ENCODE measurements at regions not wholly inside any gene's neighbourhood (a gene's known extent, or its start where the extent isn't known, plus 50 kb on each side); places are given as distances from the start of the nearest gene placed in this dataset.

DNA sequence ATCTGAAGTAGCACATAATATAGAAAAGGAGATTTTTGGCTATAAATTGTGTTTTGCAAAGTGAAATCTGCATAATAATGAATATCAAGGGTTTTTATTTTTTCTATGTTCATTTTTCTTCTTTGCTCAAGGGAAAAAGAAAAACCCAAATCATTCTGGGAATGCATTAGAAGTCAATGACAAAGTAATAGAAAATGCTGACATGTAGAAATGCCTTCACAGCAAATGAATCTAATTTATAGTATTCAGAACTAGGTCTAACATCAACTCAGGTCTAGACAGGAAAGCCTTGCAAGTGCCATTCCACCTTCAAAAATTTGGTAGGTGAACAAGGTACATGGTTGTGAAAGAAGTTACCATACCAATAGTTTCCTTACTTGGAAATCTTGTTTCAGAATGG is 831.5 kb upstream of the CELF4 start:
- Histone ChIP-seq H2AFZ (no peak overlapping the region), H3K79me2 (replicated peaks; ENCODE audit: insufficient read depth) (no peaks in the 10 kb centered on the region), H4K20me1 (replicated peaks; ENCODE audit: insufficient read depth) (no peaks in the 10 kb centered on the region), H3K4me1 (ENCODE audit: insufficient read depth) (peaks cover 7% of the 10 kb centered on the region; the same call in 1 of the 2 replicates), H3K4me2 (no peak overlapping the region), H3K27ac (ENCODE audit: low read depth) (no peak overlapping the region), H3F3A (replicated peaks; ENCODE audit: low read depth) (no peaks in the 10 kb centered on the region), H3K36me3 (ENCODE audit: insufficient read depth) (no peaks in the 10 kb centered on the region), H3K4me3 (no peak overlapping the region), H3K27me3 (ENCODE audit: insufficient read depth) (peaks cover 9% of the 10 kb centered on the region; the same call in 1 of the 2 replicates), H3K9me2 (ENCODE audit: insufficient read depth) (no peaks in the 10 kb centered on the region)
- no peak for DNase-seq (ENCODE audit: low spot score)
- no peak for ATAC-seq
- H3K9me3 Mint-ChIP-seq, result no peaks in the 10 kb centered on the region
- no peaks in the 10 kb centered on the region for H3K36me3 Mint-ChIP-seq (ENCODE audit: low read depth)
- TF ChIP-seq NANOG (IDR thresholded peaks at IDR 0.05; ENCODE audit: borderline replicate concordance) (no peak), POLR2AphosphoS5 (IDR thresholded peaks at IDR 0.05; ENCODE audit: low read depth) (no peak), EZH2phosphoT487 (IDR thresholded peaks at IDR 0.05; ENCODE audit: unreplicated experiment) (no peak), JUNB (IDR thresholded peaks at IDR 0.05; ENCODE audit: unreplicated experiment) (no peak), EZH2 (IDR thresholded peaks at IDR 0.05; ENCODE audit: low read depth, unreplicated experiment) (no peak), STAT1 (IDR thresholded peaks at IDR 0.05; ENCODE audit: unreplicated experiment) (no peak), ZNF331 (CRISPR knock-in tag; IDR thresholded peaks at IDR 0.05; ENCODE audit: low read depth) (no peak), CREB1 (CRISPR knock-in tag; IDR thresholded peaks at IDR 0.05; ENCODE audit: low read depth) (no peak), ZNF114 (CRISPR knock-in tag; IDR thresholded peaks at IDR 0.05) (no peak)
- TF ChIP-seq, protein P1, sequence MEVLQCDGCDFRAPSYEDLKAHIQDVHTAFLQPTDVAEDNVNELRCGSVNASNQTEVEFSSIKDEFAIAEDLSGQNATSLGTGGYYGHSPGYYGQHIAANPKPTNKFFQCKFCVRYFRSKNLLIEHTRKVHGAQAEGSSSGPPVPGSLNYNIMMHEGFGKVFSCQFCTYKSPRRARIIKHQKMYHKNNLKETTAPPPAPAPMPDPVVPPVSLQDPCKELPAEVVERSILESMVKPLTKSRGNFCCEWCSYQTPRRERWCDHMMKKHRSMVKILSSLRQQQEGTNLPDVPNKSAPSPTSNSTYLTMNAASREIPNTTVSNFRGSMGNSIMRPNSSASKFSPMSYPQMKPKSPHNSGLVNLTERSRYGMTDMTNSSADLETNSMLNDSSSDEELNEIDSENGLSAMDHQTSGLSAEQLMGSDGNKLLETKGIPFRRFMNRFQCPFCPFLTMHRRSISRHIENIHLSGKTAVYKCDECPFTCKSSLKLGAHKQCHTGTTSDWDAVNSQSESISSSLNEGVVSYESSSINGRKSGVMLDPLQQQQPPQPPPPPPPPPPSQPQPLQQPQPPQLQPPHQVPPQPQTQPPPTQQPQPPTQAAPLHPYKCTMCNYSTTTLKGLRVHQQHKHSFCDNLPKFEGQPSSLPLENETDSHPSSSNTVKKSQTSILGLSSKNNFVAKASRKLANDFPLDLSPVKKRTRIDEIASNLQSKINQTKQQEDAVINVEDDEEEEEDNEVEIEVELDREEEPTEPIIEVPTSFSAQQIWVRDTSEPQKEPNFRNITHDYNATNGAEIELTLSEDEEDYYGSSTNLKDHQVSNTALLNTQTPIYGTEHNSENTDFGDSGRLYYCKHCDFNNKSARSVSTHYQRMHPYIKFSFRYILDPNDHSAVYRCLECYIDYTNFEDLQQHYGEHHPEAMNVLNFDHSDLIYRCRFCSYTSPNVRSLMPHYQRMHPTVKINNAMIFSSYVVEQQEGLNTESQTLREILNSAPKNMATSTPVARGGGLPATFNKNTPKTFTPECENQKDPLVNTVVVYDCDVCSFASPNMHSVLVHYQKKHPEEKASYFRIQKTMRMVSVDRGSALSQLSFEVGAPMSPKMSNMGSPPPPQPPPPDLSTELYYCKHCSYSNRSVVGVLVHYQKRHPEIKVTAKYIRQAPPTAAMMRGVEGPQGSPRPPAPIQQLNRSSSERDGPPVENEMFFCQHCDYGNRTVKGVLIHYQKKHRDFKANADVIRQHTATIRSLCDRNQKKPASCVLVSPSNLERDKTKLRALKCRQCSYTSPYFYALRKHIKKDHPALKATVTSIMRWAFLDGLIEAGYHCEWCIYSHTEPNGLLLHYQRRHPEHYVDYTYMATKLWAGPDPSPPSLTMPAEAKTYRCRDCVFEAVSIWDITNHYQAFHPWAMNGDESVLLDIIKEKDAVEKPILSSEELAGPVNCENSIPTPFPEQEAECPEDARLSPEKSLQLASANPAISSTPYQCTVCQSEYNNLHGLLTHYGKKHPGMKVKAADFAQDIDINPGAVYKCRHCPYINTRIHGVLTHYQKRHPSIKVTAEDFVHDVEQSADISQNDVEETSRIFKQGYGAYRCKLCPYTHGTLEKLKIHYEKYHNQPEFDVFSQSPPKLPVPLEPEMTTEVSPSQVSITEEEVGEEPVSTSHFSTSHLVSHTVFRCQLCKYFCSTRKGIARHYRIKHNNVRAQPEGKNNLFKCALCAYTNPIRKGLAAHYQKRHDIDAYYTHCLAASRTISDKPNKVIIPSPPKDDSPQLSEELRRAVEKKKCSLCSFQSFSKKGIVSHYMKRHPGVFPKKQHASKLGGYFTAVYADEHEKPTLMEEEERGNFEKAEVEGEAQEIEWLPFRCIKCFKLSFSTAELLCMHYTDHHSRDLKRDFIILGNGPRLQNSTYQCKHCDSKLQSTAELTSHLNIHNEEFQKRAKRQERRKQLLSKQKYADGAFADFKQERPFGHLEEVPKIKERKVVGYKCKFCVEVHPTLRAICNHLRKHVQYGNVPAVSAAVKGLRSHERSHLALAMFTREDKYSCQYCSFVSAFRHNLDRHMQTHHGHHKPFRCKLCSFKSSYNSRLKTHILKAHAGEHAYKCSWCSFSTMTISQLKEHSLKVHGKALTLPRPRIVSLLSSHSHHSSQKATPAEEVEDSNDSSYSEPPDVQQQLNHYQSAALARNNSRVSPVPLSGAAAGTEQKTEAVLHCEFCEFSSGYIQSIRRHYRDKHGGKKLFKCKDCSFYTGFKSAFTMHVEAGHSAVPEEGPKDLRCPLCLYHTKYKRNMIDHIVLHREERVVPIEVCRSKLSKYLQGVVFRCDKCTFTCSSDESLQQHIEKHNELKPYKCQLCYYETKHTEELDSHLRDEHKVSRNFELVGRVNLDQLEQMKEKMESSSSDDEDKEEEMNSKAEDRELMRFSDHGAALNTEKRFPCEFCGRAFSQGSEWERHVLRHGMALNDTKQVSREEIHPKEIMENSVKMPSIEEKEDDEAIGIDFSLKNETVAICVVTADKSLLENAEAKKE (CRISPR knock-in tag; IDR thresholded peaks at IDR 0.05), result no peak
- TF ChIP-seq, protein P2, sequence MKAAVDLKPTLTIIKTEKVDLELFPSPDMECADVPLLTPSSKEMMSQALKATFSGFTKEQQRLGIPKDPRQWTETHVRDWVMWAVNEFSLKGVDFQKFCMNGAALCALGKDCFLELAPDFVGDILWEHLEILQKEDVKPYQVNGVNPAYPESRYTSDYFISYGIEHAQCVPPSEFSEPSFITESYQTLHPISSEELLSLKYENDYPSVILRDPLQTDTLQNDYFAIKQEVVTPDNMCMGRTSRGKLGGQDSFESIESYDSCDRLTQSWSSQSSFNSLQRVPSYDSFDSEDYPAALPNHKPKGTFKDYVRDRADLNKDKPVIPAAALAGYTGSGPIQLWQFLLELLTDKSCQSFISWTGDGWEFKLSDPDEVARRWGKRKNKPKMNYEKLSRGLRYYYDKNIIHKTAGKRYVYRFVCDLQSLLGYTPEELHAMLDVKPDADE (IDR thresholded peaks at IDR 0.05), result no peak
- TF ChIP-seq, protein P3, sequence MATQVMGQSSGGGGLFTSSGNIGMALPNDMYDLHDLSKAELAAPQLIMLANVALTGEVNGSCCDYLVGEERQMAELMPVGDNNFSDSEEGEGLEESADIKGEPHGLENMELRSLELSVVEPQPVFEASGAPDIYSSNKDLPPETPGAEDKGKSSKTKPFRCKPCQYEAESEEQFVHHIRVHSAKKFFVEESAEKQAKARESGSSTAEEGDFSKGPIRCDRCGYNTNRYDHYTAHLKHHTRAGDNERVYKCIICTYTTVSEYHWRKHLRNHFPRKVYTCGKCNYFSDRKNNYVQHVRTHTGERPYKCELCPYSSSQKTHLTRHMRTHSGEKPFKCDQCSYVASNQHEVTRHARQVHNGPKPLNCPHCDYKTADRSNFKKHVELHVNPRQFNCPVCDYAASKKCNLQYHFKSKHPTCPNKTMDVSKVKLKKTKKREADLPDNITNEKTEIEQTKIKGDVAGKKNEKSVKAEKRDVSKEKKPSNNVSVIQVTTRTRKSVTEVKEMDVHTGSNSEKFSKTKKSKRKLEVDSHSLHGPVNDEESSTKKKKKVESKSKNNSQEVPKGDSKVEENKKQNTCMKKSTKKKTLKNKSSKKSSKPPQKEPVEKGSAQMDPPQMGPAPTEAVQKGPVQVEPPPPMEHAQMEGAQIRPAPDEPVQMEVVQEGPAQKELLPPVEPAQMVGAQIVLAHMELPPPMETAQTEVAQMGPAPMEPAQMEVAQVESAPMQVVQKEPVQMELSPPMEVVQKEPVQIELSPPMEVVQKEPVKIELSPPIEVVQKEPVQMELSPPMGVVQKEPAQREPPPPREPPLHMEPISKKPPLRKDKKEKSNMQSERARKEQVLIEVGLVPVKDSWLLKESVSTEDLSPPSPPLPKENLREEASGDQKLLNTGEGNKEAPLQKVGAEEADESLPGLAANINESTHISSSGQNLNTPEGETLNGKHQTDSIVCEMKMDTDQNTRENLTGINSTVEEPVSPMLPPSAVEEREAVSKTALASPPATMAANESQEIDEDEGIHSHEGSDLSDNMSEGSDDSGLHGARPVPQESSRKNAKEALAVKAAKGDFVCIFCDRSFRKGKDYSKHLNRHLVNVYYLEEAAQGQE (IDR thresholded peaks at IDR 0.05; ENCODE audit: unreplicated experiment), result no peak
- TF ChIP-seq, protein P4, sequence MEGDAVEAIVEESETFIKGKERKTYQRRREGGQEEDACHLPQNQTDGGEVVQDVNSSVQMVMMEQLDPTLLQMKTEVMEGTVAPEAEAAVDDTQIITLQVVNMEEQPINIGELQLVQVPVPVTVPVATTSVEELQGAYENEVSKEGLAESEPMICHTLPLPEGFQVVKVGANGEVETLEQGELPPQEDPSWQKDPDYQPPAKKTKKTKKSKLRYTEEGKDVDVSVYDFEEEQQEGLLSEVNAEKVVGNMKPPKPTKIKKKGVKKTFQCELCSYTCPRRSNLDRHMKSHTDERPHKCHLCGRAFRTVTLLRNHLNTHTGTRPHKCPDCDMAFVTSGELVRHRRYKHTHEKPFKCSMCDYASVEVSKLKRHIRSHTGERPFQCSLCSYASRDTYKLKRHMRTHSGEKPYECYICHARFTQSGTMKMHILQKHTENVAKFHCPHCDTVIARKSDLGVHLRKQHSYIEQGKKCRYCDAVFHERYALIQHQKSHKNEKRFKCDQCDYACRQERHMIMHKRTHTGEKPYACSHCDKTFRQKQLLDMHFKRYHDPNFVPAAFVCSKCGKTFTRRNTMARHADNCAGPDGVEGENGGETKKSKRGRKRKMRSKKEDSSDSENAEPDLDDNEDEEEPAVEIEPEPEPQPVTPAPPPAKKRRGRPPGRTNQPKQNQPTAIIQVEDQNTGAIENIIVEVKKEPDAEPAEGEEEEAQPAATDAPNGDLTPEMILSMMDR (conservative IDR thresholded peaks at IDR 0.05; ENCODE audit: low read depth in 2 of 2), result no peak
- no peaks in the 10 kb centered on the region for H3K27me3 Mint-ChIP-seq (ENCODE audit: insufficient read depth, low read depth, poor library complexity)
- peaks cover 10% of the 10 kb centered on the region for H3K4me1 Mint-ChIP-seq
- no peak overlapping the region for H3K4me3 Mint-ChIP-seq
- H3K27ac Mint-ChIP-seq, result no peak overlapping the region

All from GM23338 (cell line).